ENCODE measurements at regions not wholly inside any gene's neighbourhood (a gene's known extent, or its start where the extent isn't known, plus 50 kb on each side); places are given as distances from the start of the nearest gene placed in this dataset.

DNA sequence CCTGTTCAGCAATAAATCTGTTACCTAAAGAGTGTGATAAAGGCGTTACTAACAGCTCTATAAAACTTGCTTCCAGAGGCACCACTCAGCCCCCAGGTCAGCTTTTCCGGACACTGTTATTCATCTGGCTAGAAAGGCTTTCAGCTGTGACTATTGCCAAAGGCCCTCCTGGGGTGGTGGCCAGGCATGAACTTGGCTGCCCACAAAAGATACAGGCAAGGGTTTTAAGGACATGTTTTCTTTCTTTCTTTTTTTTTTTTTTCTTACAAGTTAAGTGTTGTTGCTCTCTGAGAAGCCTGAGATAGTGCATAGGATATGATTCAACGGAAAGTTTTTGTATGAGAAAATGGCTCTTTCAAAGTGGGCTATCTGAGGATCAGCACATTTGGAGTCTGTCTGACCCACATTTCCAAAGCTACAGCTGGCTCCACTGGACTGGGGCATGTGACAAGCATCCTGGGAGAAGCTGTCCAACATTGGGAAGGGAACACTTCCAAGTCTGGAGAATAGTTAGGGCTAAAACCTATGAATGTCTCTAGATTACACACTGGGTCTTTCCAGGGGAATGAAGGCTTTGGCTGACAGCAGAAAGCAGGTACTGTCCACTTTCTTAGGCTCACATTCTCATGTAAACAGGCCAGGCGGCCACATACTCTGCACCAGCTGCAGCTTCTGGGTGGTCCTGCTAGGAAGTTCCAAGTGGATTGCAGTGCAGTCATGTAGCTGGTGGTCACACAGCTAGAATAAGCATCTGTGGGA is 639.7 kb downstream of the LMO4 start:
- ATAC-seq = peak; percentile 50; the same call in 2 of the 3 replicates
- no peak for TF ChIP-seq ZFP30 (CRISPR knock-in tag; IDR thresholded peaks at IDR 0.05)
- TF ChIP-seq ESRRG (CRISPR knock-in tag; IDR thresholded peaks at IDR 0.05) = no peak
- TF ChIP-seq, protein P1, sequence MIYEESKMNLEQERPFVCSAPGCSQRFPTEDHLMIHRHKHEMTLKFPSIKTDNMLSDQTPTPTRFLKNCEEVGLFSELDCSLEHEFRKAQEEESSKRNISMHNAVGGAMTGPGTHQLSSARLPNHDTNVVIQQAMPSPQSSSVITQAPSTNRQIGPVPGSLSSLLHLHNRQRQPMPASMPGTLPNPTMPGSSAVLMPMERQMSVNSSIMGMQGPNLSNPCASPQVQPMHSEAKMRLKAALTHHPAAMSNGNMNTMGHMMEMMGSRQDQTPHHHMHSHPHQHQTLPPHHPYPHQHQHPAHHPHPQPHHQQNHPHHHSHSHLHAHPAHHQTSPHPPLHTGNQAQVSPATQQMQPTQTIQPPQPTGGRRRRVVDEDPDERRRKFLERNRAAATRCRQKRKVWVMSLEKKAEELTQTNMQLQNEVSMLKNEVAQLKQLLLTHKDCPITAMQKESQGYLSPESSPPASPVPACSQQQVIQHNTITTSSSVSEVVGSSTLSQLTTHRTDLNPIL (CRISPR knock-in tag; IDR thresholded peaks at IDR 0.05; ENCODE audit: low read depth) = no peak
- no peak for TF ChIP-seq SNAI2 (CRISPR knock-in tag; IDR thresholded peaks at IDR 0.05)
- no peak for TF ChIP-seq CSDC2 (CRISPR knock-in tag; IDR thresholded peaks at IDR 0.05)
- TF ChIP-seq PPARA (CRISPR knock-in tag; IDR thresholded peaks at IDR 0.05; ENCODE audit: borderline replicate concordance) = no peak
- no peak for TF ChIP-seq TCF4 (CRISPR knock-in tag; IDR thresholded peaks at IDR 0.05; ENCODE audit: borderline replicate concordance)
- no peak for TF ChIP-seq POU6F1 (CRISPR knock-in tag; IDR thresholded peaks at IDR 0.05; ENCODE audit: borderline replicate concordance, low read depth)
- TF ChIP-seq ZC3H10 (CRISPR knock-in tag; IDR thresholded peaks at IDR 0.05) = no peak
- no peak for TF ChIP-seq ZNF8 (CRISPR knock-in tag; IDR thresholded peaks at IDR 0.05)
- TF ChIP-seq BACH2 (CRISPR knock-in tag; IDR thresholded peaks at IDR 0.05; ENCODE audit: borderline replicate concordance) = no peak

DNA sequence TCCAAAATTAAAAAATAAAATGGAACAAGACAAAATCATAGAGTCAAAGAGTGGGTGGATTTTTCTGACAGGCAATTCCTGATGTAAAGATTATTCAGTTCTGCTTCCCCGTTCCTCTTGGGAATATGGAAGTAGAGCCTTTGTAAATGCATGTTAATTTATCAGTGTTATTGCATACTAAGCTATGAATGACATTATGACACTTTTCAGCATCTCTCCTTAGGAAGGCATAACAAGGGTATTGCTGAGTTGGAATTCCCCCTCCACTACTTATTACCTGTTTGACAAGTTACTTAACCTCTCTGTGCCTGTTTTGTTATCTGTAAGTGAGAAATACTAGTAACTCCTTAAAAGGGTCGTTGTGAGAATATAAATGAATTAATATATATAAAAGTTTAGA is 640.4 kb downstream of the LMO4 start:
- no peak for ATAC-seq
- TF ChIP-seq CSDC2 (CRISPR knock-in tag; IDR thresholded peaks at IDR 0.05) (no peak), PATZ1 (CRISPR knock-in tag; IDR thresholded peaks at IDR 0.05; ENCODE audit: borderline replicate concordance) (no peak), ARNTL (CRISPR knock-in tag; IDR thresholded peaks at IDR 0.05; ENCODE audit: borderline replicate concordance, low read depth) (no peak), ZNF70 (CRISPR knock-in tag; IDR thresholded peaks at IDR 0.05) (no peak), BACH2 (CRISPR knock-in tag; IDR thresholded peaks at IDR 0.05; ENCODE audit: borderline replicate concordance) (no peak), GLIS3 (CRISPR knock-in tag; IDR thresholded peaks at IDR 0.05) (no peak), SNAI2 (CRISPR knock-in tag; IDR thresholded peaks at IDR 0.05) (no peak), ESRRG (CRISPR knock-in tag; IDR thresholded peaks at IDR 0.05) (no peak), PPARA (CRISPR knock-in tag; IDR thresholded peaks at IDR 0.05; ENCODE audit: borderline replicate concordance) (no peak), ZFP30 (CRISPR knock-in tag; IDR thresholded peaks at IDR 0.05) (no peak)

GRCh38 chr1:87972811-87973210 is 644.1 kb downstream of the LMO4 start:
- ATAC-seq = no peak
- TF ChIP-seq, protein P2, sequence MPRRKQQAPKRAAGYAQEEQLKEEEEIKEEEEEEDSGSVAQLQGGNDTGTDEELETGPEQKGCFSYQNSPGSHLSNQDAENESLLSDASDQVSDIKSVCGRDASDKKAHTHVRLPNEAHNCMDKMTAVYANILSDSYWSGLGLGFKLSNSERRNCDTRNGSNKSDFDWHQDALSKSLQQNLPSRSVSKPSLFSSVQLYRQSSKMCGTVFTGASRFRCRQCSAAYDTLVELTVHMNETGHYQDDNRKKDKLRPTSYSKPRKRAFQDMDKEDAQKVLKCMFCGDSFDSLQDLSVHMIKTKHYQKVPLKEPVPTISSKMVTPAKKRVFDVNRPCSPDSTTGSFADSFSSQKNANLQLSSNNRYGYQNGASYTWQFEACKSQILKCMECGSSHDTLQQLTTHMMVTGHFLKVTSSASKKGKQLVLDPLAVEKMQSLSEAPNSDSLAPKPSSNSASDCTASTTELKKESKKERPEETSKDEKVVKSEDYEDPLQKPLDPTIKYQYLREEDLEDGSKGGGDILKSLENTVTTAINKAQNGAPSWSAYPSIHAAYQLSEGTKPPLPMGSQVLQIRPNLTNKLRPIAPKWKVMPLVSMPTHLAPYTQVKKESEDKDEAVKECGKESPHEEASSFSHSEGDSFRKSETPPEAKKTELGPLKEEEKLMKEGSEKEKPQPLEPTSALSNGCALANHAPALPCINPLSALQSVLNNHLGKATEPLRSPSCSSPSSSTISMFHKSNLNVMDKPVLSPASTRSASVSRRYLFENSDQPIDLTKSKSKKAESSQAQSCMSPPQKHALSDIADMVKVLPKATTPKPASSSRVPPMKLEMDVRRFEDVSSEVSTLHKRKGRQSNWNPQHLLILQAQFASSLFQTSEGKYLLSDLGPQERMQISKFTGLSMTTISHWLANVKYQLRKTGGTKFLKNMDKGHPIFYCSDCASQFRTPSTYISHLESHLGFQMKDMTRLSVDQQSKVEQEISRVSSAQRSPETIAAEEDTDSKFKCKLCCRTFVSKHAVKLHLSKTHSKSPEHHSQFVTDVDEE (CRISPR knock-in tag; IDR thresholded peaks at IDR 0.05) = no peak
- TF ChIP-seq OSR1 (CRISPR knock-in tag; IDR thresholded peaks at IDR 0.05) = no peak
- no peak for TF ChIP-seq ZNF8 (CRISPR knock-in tag; IDR thresholded peaks at IDR 0.05)
- TF ChIP-seq, protein P1 (CRISPR knock-in tag; IDR thresholded peaks at IDR 0.05; ENCODE audit: low read depth) = no peak
- no peak for TF ChIP-seq GLIS3 (CRISPR knock-in tag; IDR thresholded peaks at IDR 0.05)

- ATAC-seq = no peak
- TF ChIP-seq POU6F1 (CRISPR knock-in tag; IDR thresholded peaks at IDR 0.05; ENCODE audit: borderline replicate concordance, low read depth) (no peak), SNAI2 (CRISPR knock-in tag; IDR thresholded peaks at IDR 0.05) (no peak), ZFP30 (CRISPR knock-in tag; IDR thresholded peaks at IDR 0.05) (no peak), ZNF565 (CRISPR knock-in tag; conservative IDR thresholded peaks at IDR 0.05; ENCODE audit: low read depth) (no peak), ZFP3 (CRISPR knock-in tag; IDR thresholded peaks at IDR 0.05) (no peak), TOX (CRISPR knock-in tag; IDR thresholded peaks at IDR 0.05; ENCODE audit: borderline replicate concordance) (no peak), CSDC2 (CRISPR knock-in tag; IDR thresholded peaks at IDR 0.05) (no peak)
- TF ChIP-seq, protein P2 (CRISPR knock-in tag; IDR thresholded peaks at IDR 0.05) = no peak
These were observed 645.2 kb downstream of the LMO4 start for GRCh38 chr1:87973896-87974295.
